ENCODE measurements at regions not wholly inside any gene's neighbourhood (a gene's known extent, or its start where the extent isn't known, plus 50 kb on each side); places are given as distances from the start of the nearest gene placed in this dataset.

DNA sequence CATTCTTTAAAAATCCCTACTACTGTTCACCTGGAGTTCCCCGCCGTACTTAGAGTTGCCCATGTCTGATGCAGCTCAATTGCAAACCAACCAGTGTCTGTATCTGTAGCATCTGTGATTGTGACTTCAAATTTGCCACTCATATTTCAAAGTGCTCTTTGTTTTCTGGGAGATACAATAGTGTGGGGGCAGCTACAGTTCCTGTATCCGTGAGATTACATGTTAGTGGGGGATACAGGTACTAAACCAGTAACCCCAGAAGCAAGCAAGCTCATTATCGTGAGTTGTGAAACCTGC lies 140.9 kb downstream of the ANKRD60 start:
- H3K4me3 ChIP-seq (replicated peaks in 1 of 3), result no peak overlapping the region
- no peak overlapping the region for H3K27ac ChIP-seq
- TF ChIP-seq CTCF (IDR thresholded peaks at IDR 0.05) (no peak), POLR2A (IDR thresholded peaks at IDR 0.05) (no peak)
- H3K9me3 ChIP-seq, result no peaks in the 10 kb centered on the region
- 57 to 59% methylated on average over 4 of the region's 4 CpGs for WGBS, 2 donors
- intact Hi-C loops (cut with DNase I), result loop anchor here (10.0 kb wide), 1 partner anchor 433 kb away; no protein-coding TSS in a partner anchor
- no peaks in the 10 kb centered on the region for H3K36me3 ChIP-seq
- no peaks in the 10 kb centered on the region for H3K27me3 ChIP-seq
- no peaks in the 10 kb centered on the region for H3K4me1 ChIP-seq
- no peak for DNase-seq

DNA sequence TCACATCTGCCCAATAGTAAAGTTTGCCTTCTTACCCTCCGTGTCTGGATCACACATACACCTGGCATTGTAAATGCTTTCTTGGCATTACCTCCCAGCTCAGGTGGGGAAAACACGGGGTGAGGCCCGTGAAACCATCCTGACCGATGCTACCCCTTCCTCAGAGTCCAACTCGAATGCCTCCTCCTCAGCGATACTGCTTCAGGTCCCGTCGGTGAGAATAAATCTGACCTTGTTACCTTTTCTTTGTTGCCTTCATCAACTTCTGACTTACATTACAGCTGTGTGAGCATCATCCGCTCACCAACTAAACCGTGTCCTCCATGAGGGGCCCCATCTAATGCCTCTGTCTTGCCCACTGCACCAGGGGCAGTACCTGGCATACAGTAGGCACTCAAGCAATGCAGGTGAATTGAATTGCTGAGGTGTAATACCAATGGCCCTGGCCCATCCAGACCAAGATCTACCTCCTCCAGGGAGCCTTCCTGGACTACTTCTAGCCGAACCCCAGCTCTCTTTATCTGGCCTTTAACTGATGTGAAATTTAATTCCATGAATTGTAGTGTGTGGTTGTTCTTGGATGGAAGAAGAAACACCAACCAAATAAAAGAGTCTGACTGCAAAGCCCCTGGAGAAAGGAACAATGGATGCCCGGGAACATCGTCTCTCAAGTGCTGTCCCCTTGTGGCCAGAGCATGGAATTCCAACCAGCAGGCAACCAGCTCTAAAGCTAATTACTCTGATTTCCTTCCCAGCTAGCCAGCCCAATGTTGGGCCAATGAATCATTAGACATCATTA lies 141.5 kb downstream of the ANKRD60 start:
- intact Hi-C loops (cut with DNase I), result loop anchor here (10.0 kb wide), 1 partner anchor 432 kb away; no protein-coding TSS in a partner anchor
- TF ChIP-seq POLR2A (IDR thresholded peaks at IDR 0.05), result no peak
- peak; percentile 30 to 70 (median 44) for TF ChIP-seq CTCF (IDR thresholded peaks at IDR 0.05)
- Histone ChIP-seq H3K4me1 (no peaks in the 10 kb centered on the region), H3K36me3 (no peaks in the 10 kb centered on the region), H3K27ac (no peak overlapping the region), H3K27me3 (no peaks in the 10 kb centered on the region), H3K4me3 (replicated peaks in 1 of 3) (no peak overlapping the region), H3K9me3 (no peaks in the 10 kb centered on the region)
- DNase-seq, result peak; percentile 5 to 10
- WGBS, 2 donors, result 76 to 78% methylated on average over 13 of the region's 13 CpGs

DNA sequence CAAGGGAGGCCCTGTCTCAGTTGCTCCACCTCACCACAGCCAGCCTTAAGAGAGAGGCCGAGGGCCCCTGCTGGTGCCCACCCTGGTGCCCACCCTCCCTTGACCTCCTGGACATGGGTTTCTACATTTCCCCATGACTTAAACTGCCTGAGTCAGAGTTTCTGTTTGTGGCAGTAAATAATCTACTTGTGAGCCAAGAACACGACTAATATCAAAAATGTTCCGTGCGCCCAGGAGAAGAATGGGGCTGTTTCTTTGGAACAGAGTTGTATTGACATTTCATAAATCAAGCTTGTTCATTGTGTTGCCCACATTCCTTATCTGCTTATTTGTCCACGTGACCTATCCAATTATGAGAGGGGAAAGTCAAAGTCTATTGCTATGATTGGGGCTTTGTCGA lies 143.5 kb downstream of the ANKRD60 start:
- no peak overlapping the region for H3K27ac ChIP-seq
- 84 to 88% methylated on average over 6 of the region's 6 CpGs for WGBS, 2 donors
- no peaks in the 10 kb centered on the region for H3K36me3 ChIP-seq
- DNase-seq, result no peak
- no peaks in the 10 kb centered on the region for H3K4me1 ChIP-seq
- H3K9me3 ChIP-seq, result no peaks in the 10 kb centered on the region
- H3K27me3 ChIP-seq, result no peaks in the 10 kb centered on the region
- intact Hi-C loops (cut with DNase I), result loop anchor here (10.0 kb wide), 1 partner anchor 430 kb away; no protein-coding TSS in a partner anchor
- H3K4me3 ChIP-seq (replicated peaks in 1 of 3), result no peak overlapping the region
- TF ChIP-seq CTCF (IDR thresholded peaks at IDR 0.05) (no peak), POLR2A (IDR thresholded peaks at IDR 0.05) (no peak)

GRCh38 chr20:58084566-58084965 lies 143.9 kb downstream of the ANKRD60 start:
- 87 to 90% methylated on average over 7 of the region's 7 CpGs for WGBS, 2 donors
- intact Hi-C loops (cut with DNase I), result loop anchor here (10.0 kb wide), 1 partner anchor 430 kb away; no protein-coding TSS in a partner anchor
- DNase-seq, result no peak
- no peaks in the 10 kb centered on the region for H3K27me3 ChIP-seq
- H3K9me3 ChIP-seq, result no peaks in the 10 kb centered on the region
- no peak overlapping the region for H3K27ac ChIP-seq
- H3K4me3 ChIP-seq (replicated peaks in 1 of 3), result no peak overlapping the region
- TF ChIP-seq POLR2A (IDR thresholded peaks at IDR 0.05), result no peak
- no peak for TF ChIP-seq CTCF (IDR thresholded peaks at IDR 0.05)
- no peaks in the 10 kb centered on the region for H3K4me1 ChIP-seq
- no peaks in the 10 kb centered on the region for H3K36me3 ChIP-seq

- no peak overlapping the region for H3K27ac ChIP-seq
- no peaks in the 10 kb centered on the region for H3K27me3 ChIP-seq
- no peak for DNase-seq
- intact Hi-C loops (cut with DNase I), result loop anchor here (10.0 kb wide), 1 partner anchor 427 kb away; no protein-coding TSS in a partner anchor
- no peak overlapping the region for H3K4me3 ChIP-seq (replicated peaks in 1 of 3)
- TF ChIP-seq POLR2A (IDR thresholded peaks at IDR 0.05) (no peak), CTCF (IDR thresholded peaks at IDR 0.05) (no peak)
- WGBS, 2 donors, result 54 to 61% methylated on average over 1 of the region's 1 CpG
- H3K9me3 ChIP-seq, result no peaks in the 10 kb centered on the region
- no peaks in the 10 kb centered on the region for H3K36me3 ChIP-seq
- no peaks in the 10 kb centered on the region for H3K4me1 ChIP-seq
These were observed 146.6 kb downstream of the ANKRD60 start for GRCh38 chr20:58081846-58082245.
